Activated T-helper 17 cell treated with anti-CD3 and anti-CD28 coated beads, Interleukin-2, amount 50 U/mL, for 72 hours (primary cell): ENCODE measurements at regions not wholly inside any gene's neighbourhood (a gene's known extent, or its start where the extent isn't known, plus 50 kb on each side); places are given as distances from the start of the nearest gene placed in this dataset.
"Not testable (repeated sequence)": the region's sequence is repeated elsewhere in the genome, so short reads cannot be mapped to it uniquely, and the experiment has no call there.

Experiments
- ATAC-seq: fragments of 150-1000 bp; cut with Tn5 transposase; replicated peaks from 2 replicates; pipeline ENCODE4 v1.10.0; 2021; ENCODE audit warnings: mild to moderate bottlenecking, moderate library complexity
- H3K27ac Mint-ChIP-seq: one replicate; pipeline ENCODE4 v1.8.0; 2022; ENCODE audit warnings: mixed read lengths
- H3K27me3 Mint-ChIP-seq: one replicate; pipeline ENCODE4 v1.8.0; 2022; ENCODE audit warnings: mixed read lengths
- H3K36me3 Mint-ChIP-seq: one replicate; pipeline ENCODE4 v1.8.0; 2022; ENCODE audit warnings: low read depth, mild to moderate bottlenecking, mixed read lengths
- H3K4me1 Mint-ChIP-seq: one replicate; pipeline ENCODE4 v1.8.0; 2022; ENCODE audit warnings: mixed read lengths
- H3K4me3 Mint-ChIP-seq: one replicate; pipeline ENCODE4 v1.8.0; 2022; ENCODE audit warnings: mild to moderate bottlenecking, mixed read lengths
- H3K9me3 Mint-ChIP-seq: one replicate; pipeline ENCODE4 v1.8.0; 2022; ENCODE audit warnings: mixed read lengths

DNA sequence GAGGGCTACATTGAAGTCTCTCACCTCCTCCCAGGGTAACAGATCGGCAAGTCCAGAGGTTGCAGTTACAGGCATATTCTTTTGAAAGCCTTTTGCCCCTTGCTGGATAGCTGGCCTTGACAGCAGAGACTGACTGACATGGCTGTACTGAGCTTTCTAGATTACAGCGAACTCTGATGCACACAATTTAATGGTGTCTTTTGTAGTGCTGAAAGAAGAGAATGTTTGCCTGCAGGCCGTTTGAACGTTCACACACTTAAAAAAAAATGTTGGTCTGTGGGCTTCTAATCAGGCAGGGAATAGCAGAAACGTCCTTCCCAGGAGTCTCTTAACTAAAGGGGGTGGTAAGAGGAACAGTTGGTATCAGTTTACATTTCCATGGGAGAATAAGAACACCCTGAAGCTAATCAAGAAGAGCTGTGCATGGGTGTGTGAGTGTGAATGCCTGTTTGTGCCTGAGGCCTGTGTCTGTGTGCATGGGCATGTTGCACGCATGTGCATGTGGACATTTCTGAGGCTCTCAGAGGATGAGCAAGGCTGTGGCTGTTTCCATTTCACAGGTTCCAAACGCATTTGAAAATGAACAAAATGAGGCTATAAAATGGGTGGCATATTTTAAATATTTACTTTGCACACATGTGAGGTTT lies 213.9 kb upstream of the SSTR4 start:
- H3K4me3 Mint-ChIP-seq, result no peak overlapping the region
- H3K36me3 Mint-ChIP-seq, result no peaks in the 10 kb centered on the region
- no peak overlapping the region for H3K27ac Mint-ChIP-seq
- no peaks in the 10 kb centered on the region for H3K27me3 Mint-ChIP-seq
- no peaks in the 10 kb centered on the region for H3K4me1 Mint-ChIP-seq
- H3K9me3 Mint-ChIP-seq, result no peaks in the 10 kb centered on the region
- ATAC-seq, result no peak

GRCh38 chr20:22821796-22822195 lies 213.3 kb upstream of the SSTR4 start:
- H3K27ac Mint-ChIP-seq, result no peak overlapping the region
- H3K4me1 Mint-ChIP-seq, result no peaks in the 10 kb centered on the region
- H3K27me3 Mint-ChIP-seq, result no peaks in the 10 kb centered on the region
- no peak for ATAC-seq
- H3K36me3 Mint-ChIP-seq, result no peaks in the 10 kb centered on the region
- H3K4me3 Mint-ChIP-seq, result no peak overlapping the region
- no peaks in the 10 kb centered on the region for H3K9me3 Mint-ChIP-seq

- Mint-ChIP-seq H3K9me3 (no peaks in the 10 kb centered on the region), H3K27ac (no peak overlapping the region), H3K4me1 (no peaks in the 10 kb centered on the region), H3K36me3 (no peaks in the 10 kb centered on the region), H3K27me3 (no peaks in the 10 kb centered on the region), H3K4me3 (no peak overlapping the region)
- ATAC-seq, result no peak
Observed at GRCh38 chr20:22823119-22823518, 212.0 kb upstream of the SSTR4 start.

GRCh38 chr20:22824077-22824476 lies 211.0 kb upstream of the SSTR4 start:
- no peaks in the 10 kb centered on the region for H3K4me1 Mint-ChIP-seq
- H3K27me3 Mint-ChIP-seq, result no peaks in the 10 kb centered on the region
- H3K9me3 Mint-ChIP-seq, result no peaks in the 10 kb centered on the region
- no peak for ATAC-seq
- H3K36me3 Mint-ChIP-seq, result no peaks in the 10 kb centered on the region
- no peak overlapping the region for H3K4me3 Mint-ChIP-seq
- H3K27ac Mint-ChIP-seq, result no peak overlapping the region

DNA sequence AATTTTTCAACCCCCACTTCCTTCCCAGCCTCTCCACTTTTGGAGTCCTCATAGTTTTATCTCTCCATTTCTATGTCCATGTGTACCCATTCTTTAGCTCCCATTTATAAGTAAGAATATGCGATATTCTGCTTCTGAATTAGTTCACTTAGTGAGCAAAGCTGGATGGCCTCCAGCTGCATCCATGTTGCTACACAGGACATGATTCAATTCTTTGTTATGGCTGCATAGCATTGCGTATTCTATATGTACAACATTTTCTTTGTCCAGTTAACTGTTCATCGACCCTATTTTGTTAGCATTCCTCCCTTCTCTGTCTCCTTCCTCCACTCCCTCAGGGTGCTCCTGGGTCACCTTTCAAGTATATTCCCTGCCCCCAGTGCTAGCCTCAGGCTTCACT lies 210.0 kb upstream of the SSTR4 start:
- no peaks in the 10 kb centered on the region for H3K36me3 Mint-ChIP-seq
- H3K27me3 Mint-ChIP-seq, result no peaks in the 10 kb centered on the region
- ATAC-seq, result no peak
- H3K27ac Mint-ChIP-seq, result no peak overlapping the region
- H3K9me3 Mint-ChIP-seq, result no peaks in the 10 kb centered on the region
- H3K4me3 Mint-ChIP-seq, result no peak overlapping the region
- no peaks in the 10 kb centered on the region for H3K4me1 Mint-ChIP-seq

DNA sequence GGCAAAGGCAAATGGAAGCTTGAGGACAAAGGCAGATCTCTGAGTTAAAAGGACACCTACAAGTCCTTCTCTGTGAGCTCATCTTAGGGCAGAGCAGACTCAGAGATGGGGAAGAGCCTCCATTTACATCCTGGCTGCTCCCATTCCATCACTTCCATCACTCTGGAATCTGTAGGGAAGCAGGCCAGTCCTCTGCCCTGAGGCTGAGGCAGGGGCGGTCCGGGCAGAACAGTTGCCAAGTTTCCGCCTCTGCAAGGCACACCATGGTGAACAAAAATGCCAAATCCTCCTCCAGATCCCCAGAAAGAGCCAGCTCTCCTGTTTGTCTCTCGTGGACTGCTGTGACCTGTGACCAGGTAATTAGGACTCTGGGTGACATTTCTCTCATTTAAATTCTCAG lies 209.6 kb upstream of the SSTR4 start:
- ATAC-seq, result no peak
- no peaks in the 10 kb centered on the region for H3K27me3 Mint-ChIP-seq
- no peaks in the 10 kb centered on the region for H3K36me3 Mint-ChIP-seq
- no peak overlapping the region for H3K27ac Mint-ChIP-seq
- H3K4me1 Mint-ChIP-seq, result no peaks in the 10 kb centered on the region
- H3K4me3 Mint-ChIP-seq, result no peak overlapping the region
- H3K9me3 Mint-ChIP-seq, result no peaks in the 10 kb centered on the region

DNA sequence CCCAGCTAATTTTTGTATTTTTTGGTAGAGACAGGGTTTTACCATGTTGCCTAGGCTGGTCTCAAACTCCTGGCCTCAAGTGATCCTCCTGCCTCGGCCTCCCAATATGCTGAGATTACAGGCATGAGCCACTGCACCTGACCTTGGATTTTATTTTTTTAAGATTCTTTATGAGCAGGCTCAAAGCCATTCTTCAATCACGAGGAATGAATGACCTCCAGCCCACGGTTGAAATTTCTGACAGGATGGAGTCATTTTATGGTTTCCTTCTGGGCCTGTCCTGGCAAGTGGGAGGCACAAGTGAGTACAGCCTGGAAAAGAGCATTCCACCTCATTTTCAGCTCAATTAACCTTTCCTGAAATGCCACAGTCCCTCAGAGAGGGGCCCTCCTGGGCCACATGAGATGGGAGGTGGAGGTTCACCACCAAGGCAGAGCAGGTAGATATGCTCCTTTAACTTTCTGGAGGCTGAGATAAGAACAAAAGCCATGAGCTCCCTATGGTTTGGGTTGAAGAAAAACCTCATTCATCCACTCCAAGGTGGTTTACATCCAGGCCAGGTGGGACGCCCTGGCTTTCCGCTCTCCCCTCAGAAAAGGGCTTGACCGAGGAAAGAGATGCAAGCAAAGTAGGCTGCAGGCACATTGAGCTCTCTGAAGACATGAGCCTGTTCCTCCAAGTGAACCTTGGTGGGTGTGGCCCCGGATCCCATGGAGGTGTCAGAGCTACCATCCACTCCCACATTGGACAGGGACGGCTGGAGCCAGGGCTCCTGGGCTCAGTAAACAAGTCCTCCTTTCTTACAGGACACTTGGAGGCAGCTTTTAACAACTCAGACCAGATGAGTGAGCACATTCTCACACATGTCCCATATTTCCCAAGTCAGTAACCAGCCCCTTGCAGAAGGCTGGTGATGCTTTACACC lies 208.5 kb upstream of the SSTR4 start:
- H3K4me3 Mint-ChIP-seq, result no peak overlapping the region
- no peak for ATAC-seq
- H3K27ac Mint-ChIP-seq, result no peak overlapping the region
- no peaks in the 10 kb centered on the region for H3K9me3 Mint-ChIP-seq
- H3K27me3 Mint-ChIP-seq, result no peaks in the 10 kb centered on the region
- H3K4me1 Mint-ChIP-seq, result no peaks in the 10 kb centered on the region
- no peaks in the 10 kb centered on the region for H3K36me3 Mint-ChIP-seq

- no peaks in the 10 kb centered on the region for H3K36me3 Mint-ChIP-seq
- H3K4me1 Mint-ChIP-seq, result no peaks in the 10 kb centered on the region
- H3K4me3 Mint-ChIP-seq, result no peak overlapping the region
- no peak for ATAC-seq
- H3K27me3 Mint-ChIP-seq, result no peaks in the 10 kb centered on the region
- no peaks in the 10 kb centered on the region for H3K9me3 Mint-ChIP-seq
- H3K27ac Mint-ChIP-seq, result no peak overlapping the region
Observed at GRCh38 chr20:22827916-22828315, 207.2 kb upstream of the SSTR4 start.

DNA sequence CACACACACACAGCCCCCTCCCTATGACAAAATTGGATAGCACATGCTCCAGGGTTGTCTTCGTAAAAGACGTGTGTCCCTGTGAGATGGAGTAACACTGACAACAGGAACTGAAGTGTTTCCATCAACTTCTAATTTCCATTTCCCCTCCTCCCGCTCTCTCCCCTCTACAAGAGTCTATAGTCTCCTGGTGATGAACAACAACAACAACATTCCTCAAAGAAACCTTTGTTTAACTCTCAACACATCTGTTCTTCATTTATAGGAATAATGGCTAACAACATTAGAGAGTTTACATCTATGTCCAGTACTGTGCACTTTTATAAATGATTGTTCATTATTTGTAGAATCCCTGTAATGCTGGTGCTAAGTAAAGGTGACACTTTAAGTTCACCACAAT lies 205.8 kb upstream of the SSTR4 start:
- Mint-ChIP-seq H3K4me3 (no peak overlapping the region), H3K27ac (no peak overlapping the region), H3K36me3 (no peaks in the 10 kb centered on the region), H3K9me3 (no peaks in the 10 kb centered on the region), H3K4me1 (no peaks in the 10 kb centered on the region), H3K27me3 (no peaks in the 10 kb centered on the region)
- ATAC-seq, result no peak

- ATAC-seq, result no peak
- Mint-ChIP-seq H3K27ac (no peak overlapping the region), H3K36me3 (no peaks in the 10 kb centered on the region), H3K4me1 (no peaks in the 10 kb centered on the region), H3K4me3 (no peak overlapping the region), H3K9me3 (no peaks in the 10 kb centered on the region), H3K27me3 (no peaks in the 10 kb centered on the region)
Observed at GRCh38 chr20:22830138-22830537, 205.0 kb upstream of the SSTR4 start.

- H3K27me3 Mint-ChIP-seq, H3K4me3 Mint-ChIP-seq, H3K36me3 Mint-ChIP-seq, H3K9me3 Mint-ChIP-seq, H3K27ac Mint-ChIP-seq, H3K4me1 Mint-ChIP-seq, ATAC-seq: not testable (repeated sequence)
Observed at GRCh38 chr20:22830715-22831114, 204.4 kb upstream of the SSTR4 start.

DNA sequence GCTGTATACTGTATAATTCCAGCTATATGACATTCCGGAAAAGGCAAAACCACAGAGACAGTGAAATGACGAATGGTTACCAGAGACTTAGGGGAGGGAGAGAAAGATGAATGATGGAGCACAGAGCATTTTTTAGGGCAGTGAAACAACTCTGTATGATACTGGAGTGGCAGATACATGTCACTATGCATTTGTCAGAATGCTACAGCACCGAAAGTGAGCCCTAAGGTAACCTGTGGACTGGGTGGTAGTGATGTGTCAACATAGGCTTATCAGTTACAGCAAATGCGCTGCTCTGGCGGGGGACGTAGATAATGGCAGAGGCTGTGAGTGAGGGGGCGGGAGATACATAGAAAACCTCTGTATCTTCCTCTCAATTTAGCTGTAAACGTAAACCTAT lies 201.3 kb upstream of the SSTR4 start:
- Mint-ChIP-seq H3K9me3 (no peaks in the 10 kb centered on the region), H3K4me1 (no peaks in the 10 kb centered on the region), H3K27me3 (no peaks in the 10 kb centered on the region), H3K27ac (no peak overlapping the region), H3K4me3 (no peak overlapping the region), H3K36me3 (no peaks in the 10 kb centered on the region)
- peak; percentile 11 for ATAC-seq

GRCh38 chr20:22834651-22835256 lies 200.4 kb upstream of the SSTR4 start:
- no peak overlapping the region for H3K4me3 Mint-ChIP-seq
- no peaks in the 10 kb centered on the region for H3K4me1 Mint-ChIP-seq
- no peaks in the 10 kb centered on the region for H3K27me3 Mint-ChIP-seq
- H3K27ac Mint-ChIP-seq, result no peak overlapping the region
- H3K9me3 Mint-ChIP-seq, result no peaks in the 10 kb centered on the region
- H3K36me3 Mint-ChIP-seq, result no peaks in the 10 kb centered on the region
- no peak for ATAC-seq

- Mint-ChIP-seq H3K36me3 (no peaks in the 10 kb centered on the region), H3K27ac (no peak overlapping the region)
Observed at GRCh38 chr20:22836211-22836610, 198.9 kb upstream of the SSTR4 start.

DNA sequence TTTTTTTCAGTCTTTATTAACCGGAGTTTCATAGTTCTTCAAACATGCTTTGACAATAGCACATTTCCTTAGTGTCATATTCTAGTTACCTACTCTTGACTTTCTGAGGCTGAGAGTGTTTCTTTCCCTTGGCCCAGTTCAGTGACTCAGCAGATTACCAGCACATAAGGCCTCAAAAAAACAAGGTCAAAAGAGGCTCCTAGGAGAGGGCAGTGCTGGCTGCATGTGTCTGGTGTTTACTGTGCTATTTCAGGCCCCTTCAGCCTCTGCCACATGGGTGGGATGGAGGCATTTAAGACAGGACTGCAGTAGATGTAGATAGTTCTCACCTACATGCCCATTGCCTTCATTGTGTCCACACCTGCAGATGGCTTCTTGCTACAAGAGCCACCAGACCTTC lies 198.2 kb upstream of the SSTR4 start:
- no peak for ATAC-seq
- no peaks in the 10 kb centered on the region for H3K27me3 Mint-ChIP-seq
- no peaks in the 10 kb centered on the region for H3K9me3 Mint-ChIP-seq
- H3K36me3 Mint-ChIP-seq, result no peaks in the 10 kb centered on the region
- no peak overlapping the region for H3K4me3 Mint-ChIP-seq
- H3K4me1 Mint-ChIP-seq, result no peaks in the 10 kb centered on the region
- H3K27ac Mint-ChIP-seq, result no peak overlapping the region

More at GRCh38 chr20:22836211-22836610, 198.9 kb upstream of the SSTR4 start:
- no peak overlapping the region for H3K4me3 Mint-ChIP-seq
- no peaks in the 10 kb centered on the region for H3K27me3 Mint-ChIP-seq
- ATAC-seq, result no peak
- H3K4me1 Mint-ChIP-seq, result no peaks in the 10 kb centered on the region
- no peaks in the 10 kb centered on the region for H3K9me3 Mint-ChIP-seq
